DMS79 (cell line): ENCODE measurements at regions not wholly inside any gene's neighbourhood (a gene's known extent, or its start where the extent isn't known, plus 50 kb on each side); places are given as distances from the start of the nearest gene placed in this dataset.
"Not testable (repeated sequence)": the region's sequence is repeated elsewhere in the genome, so short reads cannot be mapped to it uniquely, and the experiment has no call there.

ENCODE experiments used
- DNase-seq: peaks from one replicate; lab custom pipeline; 2025; lab: John Stamatoyannopoulos, UW

- not testable (repeated sequence) for DNase-seq
Measured at GRCh38 chr21:27887808-27888455, 921.0 kb upstream of the ADAMTS5 start.

DNA sequence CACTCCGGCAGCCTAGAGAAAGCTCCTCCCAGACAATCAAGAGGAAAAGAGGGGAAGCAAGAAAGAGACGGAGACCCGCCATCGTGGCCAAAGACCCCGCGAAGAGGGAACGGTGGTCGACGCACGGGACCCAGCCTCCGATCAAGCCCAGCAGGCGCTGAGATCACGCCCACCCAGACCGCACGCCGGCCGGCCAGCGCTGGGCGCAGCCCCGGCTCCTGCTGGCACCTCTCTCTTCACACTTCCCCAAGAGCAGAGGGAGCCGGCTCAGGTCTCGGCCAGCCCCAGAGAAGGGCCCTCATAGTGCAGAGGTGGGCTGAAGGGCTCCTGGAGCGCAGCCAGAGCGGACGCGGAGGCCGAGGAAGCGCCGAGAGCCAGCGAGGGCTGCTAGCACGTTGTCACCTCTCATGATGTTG is 918.4 kb upstream of the ADAMTS5 start:
- DNase-seq: no peak

DNA sequence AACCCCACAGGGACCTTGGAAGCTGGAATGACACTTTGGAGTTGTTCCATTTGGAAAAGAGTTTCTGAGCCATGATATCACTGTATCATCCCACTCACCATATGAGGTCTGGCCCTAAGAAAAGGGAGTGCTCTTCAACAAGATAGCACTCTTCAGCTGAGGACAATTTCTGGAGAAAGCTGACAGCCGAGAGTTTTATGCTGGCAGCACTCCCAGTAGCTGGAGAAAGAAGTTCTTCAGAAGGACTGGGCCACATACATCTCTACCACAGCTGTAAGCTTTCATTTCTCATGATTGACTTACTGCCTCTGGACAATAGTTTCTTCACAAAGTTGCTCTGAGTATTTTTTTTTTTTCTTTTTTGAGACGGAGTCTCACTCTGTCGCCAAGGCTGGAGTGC is 914.4 kb upstream of the ADAMTS5 start:
- DNase-seq: not testable (repeated sequence)

DNA sequence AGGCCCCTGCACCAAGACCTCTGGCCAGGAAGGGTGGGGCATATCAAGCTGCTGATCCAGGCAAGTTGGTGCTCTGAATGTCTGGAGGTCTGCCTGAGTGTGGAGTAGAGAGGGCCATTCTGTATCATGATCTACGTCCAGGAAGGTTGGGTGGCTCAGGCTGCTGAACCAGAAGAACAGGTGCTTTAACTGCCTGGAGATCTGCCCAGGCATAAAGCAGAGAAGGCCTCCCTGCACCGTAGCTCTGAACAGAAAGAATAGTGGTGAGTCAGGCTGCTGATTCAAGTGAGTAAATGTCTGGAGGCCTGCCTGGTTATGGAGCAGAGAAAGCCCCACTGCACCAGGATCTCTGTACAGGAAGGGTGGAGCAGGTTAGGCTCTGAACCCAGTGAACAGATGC is 905.5 kb upstream of the ADAMTS5 start:
- DNase-seq: not testable (repeated sequence)

DNA sequence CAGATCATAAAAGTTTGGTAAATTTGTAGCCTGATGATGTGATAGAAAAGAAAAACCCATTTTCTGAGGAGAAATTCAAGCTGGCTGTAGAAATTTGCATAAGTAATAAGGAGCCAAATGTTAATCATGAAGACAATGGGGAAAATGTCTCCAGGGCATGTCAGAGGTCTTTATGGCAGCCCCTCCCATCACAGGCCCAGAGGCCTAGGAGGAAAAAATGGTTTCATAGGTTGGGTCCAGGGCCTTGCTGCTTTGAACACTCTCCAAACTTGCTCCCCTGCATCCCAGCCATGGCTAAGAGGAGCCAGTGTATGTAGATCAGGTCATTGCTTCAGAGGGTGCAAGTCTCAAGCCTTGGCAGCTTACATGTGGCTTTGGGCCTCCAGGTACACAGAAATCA is 903.9 kb upstream of the ADAMTS5 start:
- DNase-seq: not testable (repeated sequence)

- DNase-seq: not testable (repeated sequence)
Measured at GRCh38 chr21:27860314-27860955, 893.5 kb upstream of the ADAMTS5 start.

DNA sequence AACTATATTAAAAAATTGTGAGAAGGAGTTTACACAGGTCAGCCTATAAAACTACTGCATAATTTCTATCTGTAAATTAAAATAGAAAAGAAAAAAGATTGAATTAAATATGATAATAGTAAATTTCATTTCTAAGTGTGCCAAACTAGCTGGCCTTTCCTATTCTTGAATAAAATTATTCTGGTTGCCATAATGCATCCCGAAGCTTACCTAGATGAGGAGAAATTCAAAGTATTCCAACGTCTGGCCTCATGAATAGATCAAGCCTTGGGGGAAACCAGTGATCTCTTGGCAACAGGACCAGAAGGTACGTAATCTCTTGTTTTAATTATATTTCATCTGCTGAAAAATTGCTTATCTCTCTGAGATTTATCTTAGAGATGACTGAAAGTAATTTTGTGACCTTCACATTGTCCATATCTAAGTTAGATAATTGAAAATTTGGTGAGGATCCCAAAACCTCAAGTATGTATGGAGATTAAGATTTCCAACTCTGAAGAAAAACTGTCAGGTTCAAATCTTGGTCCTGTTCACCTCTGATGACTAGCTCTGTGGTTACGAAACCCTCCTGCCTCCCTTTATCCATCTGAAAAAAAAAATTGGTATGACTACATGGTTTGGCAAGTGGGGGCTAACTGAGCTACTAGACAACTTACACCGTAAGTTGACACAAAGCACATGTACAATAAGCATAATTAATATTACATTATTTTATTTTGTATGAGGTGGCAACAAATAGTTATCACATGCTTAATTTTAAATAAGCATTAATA is 891.4 kb upstream of the ADAMTS5 start:
- not testable (repeated sequence) for DNase-seq

DNA sequence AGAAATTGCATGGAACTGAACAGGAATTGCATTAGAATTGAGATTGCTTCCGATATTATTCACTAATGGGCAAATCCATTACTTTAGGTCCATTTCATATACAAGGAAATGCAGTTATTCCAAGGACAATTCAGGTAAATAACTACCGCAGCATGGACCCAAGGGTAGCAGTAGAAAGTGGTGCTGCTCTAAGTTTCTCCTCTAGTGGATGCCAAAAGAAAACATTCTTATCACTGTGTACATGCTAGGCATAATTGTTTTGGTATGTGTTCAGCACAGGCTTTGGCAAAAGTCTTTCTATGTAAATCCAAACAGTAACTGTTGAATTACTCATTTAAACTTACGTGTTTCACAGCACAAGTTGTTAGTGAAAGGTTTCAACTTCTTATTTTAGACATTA is 890.1 kb upstream of the ADAMTS5 start:
- not testable (repeated sequence) for DNase-seq

DNA sequence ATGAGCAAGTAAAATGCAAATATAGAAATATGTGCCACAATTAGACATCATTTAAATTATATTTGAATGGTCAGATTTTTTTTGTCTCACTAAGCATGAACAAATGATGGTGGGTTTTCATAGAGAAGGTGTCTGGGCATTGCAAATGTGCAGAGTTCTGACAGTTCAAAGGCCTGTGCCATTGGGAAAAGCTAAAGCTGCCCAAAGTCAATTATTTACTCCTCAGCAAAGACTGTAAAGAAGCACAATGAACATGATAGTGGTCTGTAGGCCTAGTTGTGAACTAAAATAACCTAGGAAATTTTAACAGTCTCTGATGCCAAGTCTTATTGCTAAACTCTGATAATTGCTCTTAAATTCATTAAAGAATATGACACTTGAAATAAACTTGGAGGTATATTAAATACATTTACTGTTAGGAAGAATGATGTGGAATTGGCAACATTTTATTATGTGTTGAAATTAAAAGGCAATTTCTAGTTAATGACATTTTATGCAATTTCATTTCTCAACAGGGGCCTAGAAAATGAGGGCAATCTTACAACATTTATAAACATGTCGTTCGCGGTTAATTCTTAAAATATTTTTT is 874.3 kb upstream of the ADAMTS5 start:
- no peak for DNase-seq

- DNase-seq: no peak
Measured at GRCh38 chr21:27840262-27840661, 873.4 kb upstream of the ADAMTS5 start.

DNA sequence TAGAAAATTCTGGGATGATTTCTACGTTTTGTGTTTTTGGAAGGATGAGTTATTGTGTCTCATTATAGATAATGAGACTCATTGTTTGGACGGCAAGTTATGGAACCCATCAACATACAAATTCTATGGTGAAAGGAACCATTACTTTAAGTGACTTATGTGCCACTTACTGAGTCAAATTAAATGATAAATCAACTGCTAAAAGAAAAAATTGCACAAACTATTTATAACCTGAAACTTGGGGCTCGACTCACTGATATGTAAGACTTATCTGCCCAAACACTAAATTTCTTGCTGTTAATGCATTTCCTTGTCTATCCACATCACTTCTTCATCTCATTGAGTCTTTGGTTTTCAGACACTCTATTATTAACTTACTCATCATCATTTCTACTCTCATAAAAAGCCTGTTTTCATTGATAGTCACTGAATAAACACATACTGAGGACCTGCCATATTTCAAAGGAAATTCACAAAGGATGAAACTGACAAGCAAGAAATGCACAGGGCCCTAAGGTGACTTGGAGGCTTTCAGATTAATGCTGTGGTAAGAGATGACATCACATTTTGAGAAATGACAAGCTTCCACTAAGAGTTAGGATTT is 872.7 kb upstream of the ADAMTS5 start:
- DNase-seq: no peak

DNA sequence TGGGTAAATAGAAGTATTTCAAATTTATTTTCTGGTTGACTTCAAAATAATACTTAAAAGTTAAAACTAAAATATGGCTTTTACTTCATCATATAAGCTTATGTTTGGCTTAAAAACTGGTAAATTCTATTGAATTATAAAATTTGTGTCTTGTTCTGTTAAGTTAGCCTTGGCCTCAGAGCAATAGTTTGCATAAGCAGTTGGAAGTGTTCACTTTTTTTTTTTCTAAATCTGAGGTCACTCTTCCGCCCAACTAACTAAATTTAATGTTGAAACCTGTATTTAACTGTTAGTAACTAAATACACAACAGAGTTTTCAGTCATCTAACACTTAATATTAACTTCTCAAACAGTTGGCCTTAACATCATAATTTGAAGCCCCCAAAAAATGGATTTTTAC is 871.7 kb upstream of the ADAMTS5 start:
- DNase-seq: no peak

GRCh38 chr21:27837936-27838335 is 871.0 kb upstream of the ADAMTS5 start:
- no peak for DNase-seq

GRCh38 chr21:27833298-27833697 is 866.4 kb upstream of the ADAMTS5 start:
- DNase-seq: no peak

DNA sequence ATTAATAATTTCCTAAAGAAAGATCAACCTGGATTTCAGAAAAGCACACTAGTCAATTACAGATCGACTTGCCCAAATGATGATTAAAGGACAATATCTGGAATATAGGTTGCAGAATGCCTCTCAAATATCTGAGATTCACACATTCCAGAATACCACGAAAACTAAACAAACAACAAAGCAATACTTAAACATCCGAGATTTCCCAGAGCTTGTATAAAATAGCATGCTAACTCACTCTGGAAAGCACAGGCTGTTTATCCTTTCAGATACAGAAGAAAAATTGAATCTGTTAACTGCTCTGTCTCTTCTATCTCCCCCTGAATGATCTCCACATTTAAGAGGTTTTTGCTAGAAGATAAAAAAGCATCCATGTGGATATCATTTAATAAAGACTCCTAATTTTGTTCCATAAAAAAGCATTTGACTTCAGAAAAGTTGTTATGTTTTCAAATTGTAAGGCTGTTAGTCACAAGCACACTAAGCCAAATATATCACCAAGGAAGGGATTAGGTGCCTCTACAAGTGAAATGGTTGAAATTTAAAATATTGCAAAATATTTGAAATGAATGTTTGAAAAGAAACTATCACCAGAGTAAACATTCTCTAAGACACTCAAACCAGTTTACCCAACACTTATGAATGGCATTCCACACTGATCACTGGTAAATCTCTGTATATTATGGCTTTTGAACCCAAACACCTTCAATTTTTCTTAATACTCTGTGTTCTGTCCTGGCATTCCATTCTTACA is 865.1 kb upstream of the ADAMTS5 start:
- DNase-seq: no peak

DNA sequence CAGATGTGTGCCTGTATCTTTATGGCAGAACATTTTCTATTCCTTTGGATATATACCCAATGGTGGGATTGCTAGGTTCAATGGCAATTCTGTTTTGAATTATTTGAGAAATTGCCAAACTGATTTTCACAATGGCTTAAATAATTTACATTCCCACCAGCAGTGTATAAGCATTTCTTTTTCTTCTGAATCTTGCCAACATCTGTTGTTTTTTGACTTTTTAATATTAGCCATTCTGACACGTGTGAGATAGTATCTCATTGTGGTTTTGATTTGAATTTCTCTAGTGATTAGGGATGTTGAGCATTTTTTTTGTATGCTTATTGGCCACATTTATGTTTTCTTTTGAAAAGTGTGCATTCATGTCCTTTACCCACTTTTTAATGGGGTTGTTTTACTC is 864.3 kb upstream of the ADAMTS5 start:
- no peak for DNase-seq

GRCh38 chr21:27827972-27828371 is 861.1 kb upstream of the ADAMTS5 start:
- no peak for DNase-seq

DNA sequence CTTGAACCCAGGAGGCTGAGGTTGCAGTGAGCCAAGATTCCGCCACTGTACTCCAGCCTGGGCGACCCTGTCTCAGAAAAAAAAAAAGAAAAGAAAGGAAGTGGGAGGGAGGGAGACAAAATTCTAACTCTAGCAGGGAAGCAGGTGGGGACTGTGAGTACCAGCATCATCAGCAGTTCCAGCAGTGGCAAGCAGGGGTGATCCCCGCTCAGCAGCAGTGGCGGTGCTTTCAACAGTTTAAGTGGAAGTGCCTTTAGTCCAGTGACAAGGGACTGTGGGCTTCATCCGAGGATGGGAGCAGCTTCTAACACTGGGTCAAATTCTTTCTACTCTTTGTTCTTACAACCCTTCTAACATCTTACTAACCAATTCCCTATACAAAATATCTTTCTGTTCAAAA is 858.1 kb upstream of the ADAMTS5 start:
- DNase-seq: no peak

DNA sequence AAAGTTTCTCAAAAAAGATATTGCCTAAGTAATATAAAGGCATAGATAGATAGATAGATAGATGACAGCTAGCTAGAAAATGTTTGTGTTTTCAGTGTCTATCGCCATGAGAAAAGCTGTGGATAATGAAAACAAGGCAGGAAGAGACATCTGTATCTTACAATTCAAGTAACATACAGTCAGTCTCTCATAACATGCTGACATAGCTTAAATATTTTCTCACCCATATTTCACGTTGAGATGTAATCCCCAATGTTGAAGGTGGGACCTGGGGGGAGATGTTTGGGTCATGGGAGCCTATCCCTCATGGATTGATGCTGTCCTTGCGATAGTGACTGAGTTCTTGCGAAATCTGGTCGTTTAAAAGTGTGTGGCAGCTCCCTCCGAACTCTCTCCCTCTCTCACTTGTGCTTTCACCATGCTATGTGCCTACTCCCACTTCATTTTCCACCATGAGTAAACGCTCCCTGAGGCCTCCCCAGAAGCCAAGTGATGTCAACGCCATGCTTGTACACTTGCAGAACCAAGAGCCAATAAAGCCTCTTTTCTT is 856.8 kb upstream of the ADAMTS5 start:
- DNase-seq: no peak

DNA sequence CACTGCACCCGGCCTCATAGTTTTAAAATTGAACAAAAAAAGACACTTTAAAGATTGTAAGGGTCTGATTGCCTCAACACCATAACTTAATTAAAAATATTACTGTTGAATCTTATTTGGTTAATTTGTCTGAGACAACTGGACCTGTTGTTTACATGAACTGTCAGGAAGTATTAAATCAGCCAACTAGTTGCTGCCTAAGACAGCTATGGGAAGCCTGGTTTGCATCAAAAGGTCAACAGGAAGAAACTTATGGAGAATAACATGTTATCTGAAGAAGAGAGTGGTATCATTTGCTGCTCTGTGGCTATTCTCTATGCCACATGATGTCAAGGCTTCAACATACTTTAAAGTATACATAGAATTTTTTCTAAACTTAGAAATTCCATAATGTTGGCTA is 853.5 kb upstream of the ADAMTS5 start:
- no peak for DNase-seq

DNA sequence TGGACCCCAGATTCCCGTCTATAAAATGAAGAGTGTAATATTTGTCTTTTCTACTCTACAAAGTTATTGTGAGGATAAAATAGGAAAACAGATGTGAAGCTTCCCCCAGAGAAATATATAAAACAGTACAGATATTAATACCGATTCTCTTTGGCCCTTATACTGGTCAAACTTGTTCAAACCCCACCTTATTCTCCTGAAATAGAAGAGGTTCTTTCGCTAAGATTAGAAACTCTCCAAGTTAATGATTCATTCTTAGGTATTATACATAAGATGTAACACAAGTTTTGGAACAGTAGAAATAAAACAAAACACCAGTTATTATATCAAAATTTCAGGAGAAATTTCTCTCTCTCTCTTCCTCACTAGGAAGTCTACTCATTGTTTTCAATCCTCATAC is 852.4 kb upstream of the ADAMTS5 start:
- DNase-seq: no peak
